ENCODE measurements at regions not wholly inside any gene's neighbourhood (a gene's known extent, or its start where the extent isn't known, plus 50 kb on each side); places are given as distances from the start of the nearest gene placed in this dataset.

DNA sequence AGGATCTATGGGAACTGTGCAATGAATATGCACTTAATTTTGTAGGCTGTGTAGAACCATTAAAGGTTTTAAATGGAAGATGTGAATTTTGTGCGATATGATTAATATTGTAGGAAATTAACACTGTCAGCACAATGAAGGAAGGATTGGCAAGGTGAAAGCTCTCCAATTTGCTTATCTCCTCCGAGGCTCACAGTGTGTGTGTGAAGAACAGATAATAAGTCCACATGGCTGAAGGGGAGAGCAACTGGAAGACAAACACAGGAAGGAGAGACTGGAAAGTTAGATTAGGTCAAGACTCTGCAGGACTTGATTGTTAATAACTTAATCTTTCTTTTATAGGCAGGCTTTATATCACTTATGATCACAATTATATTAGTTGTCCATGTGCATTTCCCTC lies 269.7 kb upstream of the VRK2 start:
- TF ChIP-seq CTCF (conservative IDR thresholded peaks at IDR 0.05) = no peak
- no peak overlapping the region for H2BK12ac ChIP-seq (ENCODE audit: insufficient read length, low read depth, low read length)
- no peak overlapping the region for H2AFZ ChIP-seq (ENCODE audit: low read length)
- no peak overlapping the region for H3K4me2 ChIP-seq (ENCODE audit: insufficient read depth, insufficient read length, low read length)
- H3K79me1 ChIP-seq (ENCODE audit: insufficient read depth, low read depth, low read length, poor library complexity, severe bottlenecking) = no peaks in the 10 kb centered on the region
- H3K27ac ChIP-seq (ENCODE audit: insufficient read length, low read depth, low read length) = no peak overlapping the region
- no peak overlapping the region for H3K18ac ChIP-seq (ENCODE audit: insufficient read length, low read depth, low read length)
- no peak overlapping the region for H3K56ac ChIP-seq (ENCODE audit: insufficient read length, low read depth, low read length)
- H2BK5ac ChIP-seq (ENCODE audit: insufficient read length, low read length) = no peak overlapping the region
- H3K4me3 Mint-ChIP-seq = no peak overlapping the region
- 100% methylated on average over 1 of the region's 2 CpGs for WGBS (ENCODE audit: extremely low coverage, insufficient read length, low lambda C conversion rate)
- no peaks in the 10 kb centered on the region for H3K23me2 ChIP-seq (ENCODE audit: insufficient read length, low read depth, low read length, poor library complexity, severe bottlenecking)
- H3K4me1 ChIP-seq (ENCODE audit: insufficient read depth, low read length) = no peaks in the 10 kb centered on the region
- no peak overlapping the region for H3K23ac ChIP-seq (ENCODE audit: insufficient read length, low read depth, low read length)
- H3K36me3 Mint-ChIP-seq (ENCODE audit: insufficient read depth in 1 of 3, low read depth in 3 of 3) = no peaks in the 10 kb centered on the region; a peak in 2 of 7 replicates
- DNase-seq = no peak
- no peak overlapping the region for H2AK5ac ChIP-seq (ENCODE audit: insufficient read length, low read length)
- no peak overlapping the region for H4K8ac ChIP-seq (replicated peaks; ENCODE audit: insufficient read length, low read depth, low read length)
- H3K4me1 Mint-ChIP-seq = no peaks in the 10 kb centered on the region
- H3T11ph ChIP-seq (ENCODE audit: low read length) = no peak overlapping the region
- H4K5ac ChIP-seq (ENCODE audit: insufficient read length, low read depth, low read length) = no peak overlapping the region
- H4K91ac ChIP-seq (ENCODE audit: insufficient read length, low read depth, low read length) = no peak overlapping the region
- no peak overlapping the region for H2BK15ac ChIP-seq (ENCODE audit: low read depth, low read length)
- H2BK20ac ChIP-seq (ENCODE audit: low read depth, low read length, poor library complexity, severe bottlenecking) = no peak overlapping the region
- no peaks in the 10 kb centered on the region for H3K9me3 Mint-ChIP-seq
- no peaks in the 10 kb centered on the region for H3K79me2 ChIP-seq (ENCODE audit: insufficient read depth, low read length)
- H3K27ac Mint-ChIP-seq = no peak overlapping the region
- H4K20me1 ChIP-seq (ENCODE audit: control insufficient read depth, insufficient read depth, insufficient read length) = no peaks in the 10 kb centered on the region
- H3K27me3 Mint-ChIP-seq (ENCODE audit: low read depth) = no peaks in the 10 kb centered on the region
- no peak overlapping the region for H3K4ac ChIP-seq (ENCODE audit: low read depth, low read length)
- no peak overlapping the region for H3K14ac ChIP-seq (ENCODE audit: insufficient read depth, low read length)
- H3K9me3 ChIP-seq (ENCODE audit: control insufficient read depth, low read depth, low read length) = no peaks in the 10 kb centered on the region
- no peak overlapping the region for H2BK120ac ChIP-seq (ENCODE audit: low read depth, low read length, poor library complexity, severe bottlenecking)
- H3K9ac ChIP-seq (ENCODE audit: extremely low read depth, insufficient read length, low read length) = no peak overlapping the region
- H3K27me3 ChIP-seq (ENCODE audit: insufficient read depth, low read length) = no peaks in the 10 kb centered on the region

Measured in H9 (cell line).